ENCODE measurements at regions not wholly inside any gene's neighbourhood (a gene's known extent, or its start where the extent isn't known, plus 50 kb on each side); places are given as distances from the start of the nearest gene placed in this dataset.

GRCh38 chr16:17858061-17858460, 387.3 kb upstream of the XYLT1 start:
- TF ChIP-seq CTCF (IDR thresholded peaks at IDR 0.05) = no peak
- no peak for ATAC-seq (ENCODE audit: low FRiP score)
- no peak for DNase-seq (ENCODE audit: low spot score)

GRCh38 chr16:17853958-17854357, 383.2 kb upstream of the XYLT1 start:
- no peak for DNase-seq (ENCODE audit: low spot score)
- no peak for ATAC-seq (ENCODE audit: low FRiP score)
- TF ChIP-seq CTCF (IDR thresholded peaks at IDR 0.05) = no peak

GRCh38 chr16:17852977-17853702, 382.4 kb upstream of the XYLT1 start:
- no peak for DNase-seq (ENCODE audit: low spot score)
- TF ChIP-seq CTCF (IDR thresholded peaks at IDR 0.05) = no peak

GRCh38 chr16:17850581-17851250, 380.0 kb upstream of the XYLT1 start:
- DNase-seq (ENCODE audit: low spot score) = no peak

More at GRCh38 chr16:17852977-17853702, 382.4 kb upstream of the XYLT1 start:
- ATAC-seq (ENCODE audit: low FRiP score) = no peak

GRCh38 chr16:17847234-17847795, 376.6 kb upstream of the XYLT1 start:
- TF ChIP-seq CTCF (IDR thresholded peaks at IDR 0.05) = no peak
- no peak for ATAC-seq (ENCODE audit: low FRiP score)
- no peak for DNase-seq (ENCODE audit: low spot score)

More at GRCh38 chr16:17850581-17851250, 380.0 kb upstream of the XYLT1 start:
- ATAC-seq (ENCODE audit: low FRiP score) = no peak
- TF ChIP-seq CTCF (IDR thresholded peaks at IDR 0.05) = no peak

GRCh38 chr16:17846030-17846429, 375.3 kb upstream of the XYLT1 start:
- no peak for ATAC-seq (ENCODE audit: low FRiP score)
- TF ChIP-seq CTCF (IDR thresholded peaks at IDR 0.05) = no peak

More at GRCh38 chr16:17846030-17846429, 375.3 kb upstream of the XYLT1 start:
- DNase-seq (ENCODE audit: low spot score) = no peak
